Endodermal cell (in vitro differentiated cells): ENCODE measurements at regions not wholly inside any gene's neighbourhood (a gene's known extent, or its start where the extent isn't known, plus 50 kb on each side); places are given as distances from the start of the nearest gene placed in this dataset.
A peak's percentile ranks its signal among the peaks of the same experiment; 100 is the strongest.

Experiments used
- DNase-seq: peaks from one replicate; pipeline ENCODE4 v3.0.0-alpha.2; 2017
- H3K27ac ChIP-seq: 2 replicates; pipeline ENCODE4 v1.5.1; 2013; ENCODE audit warnings: mild to moderate bottlenecking, low read depth, low read length, moderate library complexity
- H3K27me3 ChIP-seq: 2 replicates; pipeline ENCODE4 v1.6.1; 2013; ENCODE audit warnings: mild to moderate bottlenecking, low read length, moderate library complexity; ENCODE audit not compliant: insufficient read depth, control insufficient read depth, poor library complexity, severe bottlenecking
- H3K36me3 ChIP-seq: 2 replicates; pipeline ENCODE4 v1.7.0; 2013; ENCODE audit warnings: mild to moderate bottlenecking, low read length, moderate library complexity; ENCODE audit not compliant: control insufficient read depth, insufficient read depth
- H3K4me1 ChIP-seq: one replicate; pipeline ENCODE4 v1.7.0; 2013; ENCODE audit warnings: low read length; ENCODE audit not compliant: control insufficient read depth, insufficient read depth
- H3K4me3 ChIP-seq: 2 replicates; pipeline ENCODE4 v1.5.1; 2013; ENCODE audit warnings: mild to moderate bottlenecking, low read length, moderate library complexity
- H3K9ac ChIP-seq: 2 replicates; pipeline ENCODE4 v1.6.1; 2013; ENCODE audit warnings: mild to moderate bottlenecking, low read length, moderate library complexity; ENCODE audit not compliant: poor library complexity, severe bottlenecking; ENCODE audit errors: extremely low read depth
- H3K9me3 ChIP-seq: 2 replicates; pipeline ENCODE4 v1.6.1; 2013; ENCODE audit warnings: mild to moderate bottlenecking, low read length, moderate library complexity; ENCODE audit not compliant: control insufficient read depth
- H3K27ac Mint-ChIP-seq: 2 replicates; pipeline ENCODE4 v1.8.0; 2020; ENCODE audit warnings: mixed read lengths
- H3K27me3 Mint-ChIP-seq: 2 replicates; pipeline ENCODE4 v1.8.0; 2021; ENCODE audit warnings: mild to moderate bottlenecking, mixed read lengths; ENCODE audit not compliant: insufficient read depth
- H3K36me3 Mint-ChIP-seq: 2 replicates; pipeline ENCODE4 v1.8.0; 2020; ENCODE audit warnings: low read depth, mixed read lengths
- H3K4me1 Mint-ChIP-seq: 2 replicates; pipeline ENCODE4 v1.8.0; 2020; ENCODE audit warnings: mixed read lengths
- H3K4me3 Mint-ChIP-seq: 2 replicates; pipeline ENCODE4 v1.8.0; 2020; ENCODE audit warnings: mild to moderate bottlenecking, moderate library complexity, mixed read lengths
- H3K9me3 Mint-ChIP-seq: 2 replicates; pipeline ENCODE4 v1.8.0; 2020; ENCODE audit warnings: mild to moderate bottlenecking, mixed read lengths
- CTCF ChIP-seq: fragments of 200-600 bp; sonication (generic); conservative IDR thresholded peaks from 2 replicates; pipeline ENCODE4 v1.5.0; 2021; ENCODE audit warnings: antibody characterized with exemption, mild to moderate bottlenecking
- WGBS, 2 experiments: methylation state at CpG; one replicate each; pipeline versions ENCODE4 v1.1.5 to v1.1.7; 2013; ENCODE audit warnings: missing lambda C conversion rate in 2 of 2, mixed read lengths in 1 of 2; ENCODE audit not compliant: insufficient coverage in 1 of 2, insufficient read length in 1 of 2; 5-methylcytosine and 5-hydroxymethylcytosine counted together

GRCh38 chr4:136357556-136357955 is 1174.7 kb downstream of the PCDH18 start:
- no peak overlapping the region for H3K4me3 ChIP-seq
- H3K27ac ChIP-seq = no peak overlapping the region
- TF ChIP-seq CTCF = no peak
- H3K9ac ChIP-seq = no peak overlapping the region
- no peaks in the 10 kb centered on the region for H3K4me1 ChIP-seq
- no peaks in the 10 kb centered on the region for H3K36me3 Mint-ChIP-seq
- H3K27me3 ChIP-seq = no peaks in the 10 kb centered on the region
- H3K9me3 ChIP-seq = no peaks in the 10 kb centered on the region
- no peak for DNase-seq
- H3K4me1 Mint-ChIP-seq = no peaks in the 10 kb centered on the region
- no peak overlapping the region for H3K27ac Mint-ChIP-seq
- H3K27me3 Mint-ChIP-seq = no peaks in the 10 kb centered on the region
- H3K36me3 ChIP-seq = no peaks in the 10 kb centered on the region
- H3K9me3 Mint-ChIP-seq = no peaks in the 10 kb centered on the region
- no peak overlapping the region for H3K4me3 Mint-ChIP-seq

GRCh38 chr4:136355970-136356369 is 1176.3 kb downstream of the PCDH18 start:
- Mint-ChIP-seq H3K4me1 (no peaks in the 10 kb centered on the region), H3K4me3 (no peak overlapping the region), H3K27ac (no peak overlapping the region), H3K27me3 (no peaks in the 10 kb centered on the region), H3K36me3 (no peaks in the 10 kb centered on the region), H3K9me3 (no peaks in the 10 kb centered on the region)
- H3K4me3 ChIP-seq = no peak overlapping the region
- no peak overlapping the region for H3K27ac ChIP-seq
- 95 to 97% methylated on average over 12 to 24 of the region's 24 CpGs for WGBS, 2 experiments
- no peaks in the 10 kb centered on the region for H3K9me3 ChIP-seq
- no peak for TF ChIP-seq CTCF
- no peaks in the 10 kb centered on the region for H3K36me3 ChIP-seq
- DNase-seq = peak; percentile 38
- no peaks in the 10 kb centered on the region for H3K4me1 ChIP-seq
- no peaks in the 10 kb centered on the region for H3K27me3 ChIP-seq
- H3K9ac ChIP-seq = no peak overlapping the region

GRCh38 chr4:136343340-136343739 is 1189.0 kb downstream of the PCDH18 start:
- no peak for DNase-seq
- Mint-ChIP-seq H3K36me3 (no peaks in the 10 kb centered on the region), H3K9me3 (peaks cover 8% of the 10 kb centered on the region), H3K27me3 (no peaks in the 10 kb centered on the region), H3K4me3 (no peak overlapping the region), H3K4me1 (no peaks in the 10 kb centered on the region), H3K27ac (no peak overlapping the region)
- no peaks in the 10 kb centered on the region for H3K4me1 ChIP-seq
- no peaks in the 10 kb centered on the region for H3K36me3 ChIP-seq
- H3K9me3 ChIP-seq = no peaks in the 10 kb centered on the region
- TF ChIP-seq CTCF = no peak
- 91% methylated on average over 2 of the region's 3 CpGs; no CpG with 5 or more reads in 1 of the 2 experiments for WGBS, 2 experiments
- H3K27me3 ChIP-seq = no peaks in the 10 kb centered on the region
- H3K9ac ChIP-seq = no peak overlapping the region
- no peak overlapping the region for H3K4me3 ChIP-seq
- no peak overlapping the region for H3K27ac ChIP-seq
